CD4-positive, alpha-beta memory T cell (primary cell): ENCODE measurements at regions not wholly inside any gene's neighbourhood (a gene's known extent, or its start where the extent isn't known, plus 50 kb on each side); places are given as distances from the start of the nearest gene placed in this dataset.
"Not testable (repeated sequence)": the region's sequence is repeated elsewhere in the genome, so short reads cannot be mapped to it uniquely, and the experiment has no call there.

Experiments used
- CTCF ChIA-PET: fragments of 350-600 bp; sonication (Branson Sonifier 250); formaldehyde crosslinking; loops from one replicate; lab custom pipeline; 2021; ENCODE audit warnings: inconsistent platforms; ENCODE audit not compliant: partially characterized antibody; lab: Charles Lee
- POLR2A ChIA-PET: fragments of 350-600 bp; sonication (Branson Sonifier 250); formaldehyde crosslinking; loops from one replicate; lab custom pipeline; 2021; ENCODE audit not compliant: partially characterized antibody; lab: Charles Lee
- DNase-seq, 5 donors: peaks; one replicate each; pipeline versions ENCODE4 v3.0.0 to v3.0.0-alpha.2; 2020 to 2022; ENCODE audit warnings: mixed read lengths in 1 of 5
- H3K27ac ChIP-seq: one replicate; pipeline ENCODE4 v1.7.0; 2013; ENCODE audit warnings: low read depth, low read length
- H3K27me3 ChIP-seq: 2 replicates; pipeline ENCODE4 v1.7.0; 2013; ENCODE audit warnings: mild to moderate bottlenecking, low read length, moderate library complexity; ENCODE audit not compliant: insufficient read depth
- H3K36me3 ChIP-seq: 2 replicates; pipeline ENCODE4 v1.7.0; 2013; ENCODE audit warnings: mild to moderate bottlenecking, low read length, moderate library complexity; ENCODE audit not compliant: insufficient read depth
- H3K4me1 ChIP-seq: 2 replicates; pipeline ENCODE4 v1.7.0; 2013; ENCODE audit warnings: mild to moderate bottlenecking, low read length, moderate library complexity; ENCODE audit not compliant: insufficient read depth
- H3K4me3 ChIP-seq, 2 donors: one replicate each; pipeline ENCODE4 v1.7.0; 2013; ENCODE audit warnings: low read length in 2 of 2, mild to moderate bottlenecking in 1 of 2
- H3K9me3 ChIP-seq, 2 donors: one replicate each; pipeline ENCODE4 v1.7.0; 2013; ENCODE audit warnings: low read length in 2 of 2, control low read depth in 1 of 2; ENCODE audit not compliant: control insufficient read depth in 1 of 2
- H3K27ac Mint-ChIP-seq, 7 donors: one replicate each; pipeline ENCODE4 v1.8.0; 2020 to 2021; ENCODE audit warnings: mixed read lengths in 7 of 7, mild to moderate bottlenecking in 6 of 7, inconsistent platforms in 3 of 7, moderate library complexity in 3 of 7
- H3K27me3 Mint-ChIP-seq, 2 donors: one replicate each; pipeline ENCODE4 v1.8.0; 2020 to 2021; ENCODE audit warnings: mixed read lengths in 2 of 2
- H3K36me3 Mint-ChIP-seq, 2 donors: one replicate each; pipeline ENCODE4 v1.8.0; 2020 to 2021; ENCODE audit warnings: mixed read lengths in 2 of 2, inconsistent platforms in 1 of 2, mild to moderate bottlenecking in 1 of 2
- H3K4me1 Mint-ChIP-seq, 4 donors: one replicate each; pipeline ENCODE4 v1.8.0; 2020 to 2021; ENCODE audit warnings: mixed read lengths in 4 of 4, mild to moderate bottlenecking in 1 of 4
- H3K4me3 Mint-ChIP-seq, 8 donors: one replicate each; pipeline ENCODE4 v1.8.0; 2020 to 2021; ENCODE audit warnings: mixed read lengths in 8 of 8, mild to moderate bottlenecking in 7 of 8, moderate library complexity in 6 of 8, inconsistent platforms in 3 of 8
- H3K9me3 Mint-ChIP-seq, 8 donors: one replicate each; pipeline ENCODE4 v1.8.0; 2020 to 2021; ENCODE audit warnings: mixed read lengths in 8 of 8, mild to moderate bottlenecking in 5 of 8, inconsistent platforms in 3 of 8, moderate library complexity in 1 of 8
- intact Hi-C: fragments of 100-400 bp; cut with micrococcal nuclease; formaldehyde crosslinking; loops from one replicate; pipeline ENCODE4 v1.15.1; 2023

DNA sequence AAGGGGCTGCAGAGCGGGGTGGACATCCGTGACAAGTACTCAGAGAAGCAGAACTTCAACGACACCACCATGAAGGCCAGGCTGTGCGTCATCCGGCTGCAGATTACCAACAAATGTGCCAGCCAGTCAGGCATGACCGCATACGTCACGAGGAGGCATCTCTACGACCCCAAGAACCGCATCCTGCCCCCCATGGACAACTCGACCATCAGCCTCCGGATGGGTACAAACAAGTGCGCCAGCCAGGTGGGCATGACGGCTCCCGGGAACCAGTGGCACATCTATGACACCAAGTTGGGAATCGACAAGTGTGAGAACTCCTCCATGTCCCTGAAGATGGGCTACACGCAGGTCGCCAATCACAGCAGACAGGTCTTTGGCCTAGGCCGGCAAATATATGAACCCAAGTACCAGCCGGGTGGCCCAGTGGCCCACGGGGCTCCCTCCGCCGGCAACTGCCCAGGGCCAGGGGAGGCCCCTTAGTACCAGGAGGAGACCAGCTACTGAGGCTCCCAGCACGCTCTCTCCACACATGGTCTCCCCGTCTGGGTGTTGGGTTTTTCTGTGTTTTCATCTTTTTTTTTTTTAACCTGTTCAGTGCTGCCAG is 133.4 kb upstream of the TEKT4 start:
- H3K4me3 ChIP-seq, POLR2A ChIA-PET, H3K4me1 ChIP-seq, H3K27ac Mint-ChIP-seq, CTCF ChIA-PET, H3K36me3 ChIP-seq, H3K9me3 Mint-ChIP-seq, H3K27me3 ChIP-seq, H3K36me3 Mint-ChIP-seq, H3K27me3 Mint-ChIP-seq, H3K9me3 ChIP-seq, DNase-seq, intact Hi-C loops, H3K4me3 Mint-ChIP-seq, H3K27ac ChIP-seq, H3K4me1 Mint-ChIP-seq: not testable (repeated sequence)

DNA sequence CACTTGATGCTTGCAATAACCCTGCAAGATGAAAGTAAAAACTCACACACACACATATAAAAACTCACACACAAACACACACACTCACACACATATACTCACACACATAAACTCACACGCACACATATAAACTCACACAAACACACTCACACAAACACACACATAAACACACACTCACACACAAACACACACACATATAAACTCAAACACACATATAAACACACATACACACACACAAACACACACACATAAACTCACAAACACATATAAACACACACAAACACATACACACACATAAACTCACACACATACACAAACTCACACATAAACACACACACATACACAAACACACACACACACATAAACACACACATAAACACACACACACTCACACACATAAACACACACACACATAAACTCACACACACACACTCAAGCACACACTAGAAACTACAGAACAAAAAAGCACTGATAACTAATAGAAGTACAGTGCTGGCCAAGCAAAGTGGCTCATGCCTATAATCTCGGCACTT is 117.7 kb upstream of the TEKT4 start:
- POLR2A ChIA-PET, result no interaction called here
- H3K4me3 ChIP-seq, result no peak overlapping the region
- H3K36me3 ChIP-seq, result no peaks in the 10 kb centered on the region
- no peaks in the 10 kb centered on the region for H3K36me3 Mint-ChIP-seq
- H3K9me3 ChIP-seq, result no peaks in the 10 kb centered on the region
- no peak overlapping the region for H3K4me3 Mint-ChIP-seq
- H3K27ac Mint-ChIP-seq, result no peak overlapping the region
- H3K4me1 Mint-ChIP-seq, result no peaks in the 10 kb centered on the region
- H3K4me1 ChIP-seq, result no peaks in the 10 kb centered on the region
- H3K27me3 ChIP-seq, result no peaks in the 10 kb centered on the region
- intact Hi-C loops, result no loop called here
- CTCF ChIA-PET, result no interaction called here
- H3K27ac ChIP-seq, result no peak overlapping the region
- no peak for DNase-seq
- peaks cover 4 to 7% of the 10 kb centered on the region in 2 donors for H3K27me3 Mint-ChIP-seq
- H3K9me3 Mint-ChIP-seq, result peaks cover 0 to 4% (median 3%) of the 10 kb centered on the region in 8 donors

DNA sequence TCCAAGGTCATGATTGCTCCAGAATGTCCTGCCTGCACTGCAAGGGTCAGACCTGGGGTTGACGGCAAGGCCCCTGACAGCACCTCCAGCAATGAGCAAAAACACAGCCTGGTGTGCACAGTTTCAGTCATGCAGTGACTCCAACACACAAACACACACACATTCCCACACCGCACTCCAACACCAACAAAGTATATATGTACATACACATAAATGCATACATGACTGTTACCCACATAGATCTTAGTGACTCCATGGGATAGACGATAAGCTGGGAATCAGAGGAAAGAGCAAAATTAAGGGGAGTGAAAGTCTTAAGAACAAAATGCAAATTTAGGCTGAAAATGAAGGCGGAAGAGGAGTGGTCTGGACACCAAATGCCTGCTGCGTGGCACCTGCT is 112.7 kb upstream of the TEKT4 start:
- no peaks in the 10 kb centered on the region for H3K9me3 ChIP-seq
- ChIA-PET CTCF (no interaction called here), POLR2A (no interaction called here)
- no peaks in the 10 kb centered on the region for H3K27me3 ChIP-seq
- no peak overlapping the region for H3K4me3 ChIP-seq
- intact Hi-C loops, result no loop called here
- H3K4me1 ChIP-seq, result no peaks in the 10 kb centered on the region
- Mint-ChIP-seq H3K4me3 (no peak overlapping the region), H3K27ac (no peak overlapping the region), H3K4me1 (peaks cover 0 to 6% (median 0%) of the 10 kb centered on the region in 4 donors), H3K27me3 (peaks cover 0 to 2% of the 10 kb centered on the region in 2 donors), H3K36me3 (no peaks in the 10 kb centered on the region), H3K9me3 (peaks cover 0 to 4% (median 2%) of the 10 kb centered on the region in 8 donors)
- no peak overlapping the region for H3K27ac ChIP-seq
- H3K36me3 ChIP-seq, result no peaks in the 10 kb centered on the region
- no peak for DNase-seq

DNA sequence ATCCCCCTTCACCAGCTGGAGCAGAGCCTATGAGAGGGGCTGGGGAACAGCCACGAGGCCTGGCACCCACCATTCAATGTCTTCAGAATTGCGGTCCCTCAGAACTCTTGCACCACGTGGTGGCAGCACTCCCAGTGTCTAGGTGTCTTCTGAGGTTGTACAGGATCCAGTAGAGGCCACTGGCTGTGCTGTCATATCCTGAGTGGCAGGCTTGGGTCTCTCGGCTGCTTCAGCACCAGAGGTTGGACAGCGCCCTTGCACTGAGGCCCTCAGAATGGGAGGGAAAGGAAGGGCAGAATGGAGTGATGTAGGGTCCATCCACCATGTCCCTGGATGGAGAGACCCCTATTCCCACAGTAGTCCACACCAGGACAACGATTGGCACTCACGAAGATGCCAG is 112.0 kb upstream of the TEKT4 start:
- no peaks in the 10 kb centered on the region for H3K27me3 ChIP-seq
- no peaks in the 10 kb centered on the region for H3K9me3 ChIP-seq
- Mint-ChIP-seq H3K27me3 (no peaks in the 10 kb centered on the region), H3K4me1 (peaks cover 0 to 9% (median under 1%) of the 10 kb centered on the region in 4 donors), H3K9me3 (peaks cover 0 to 4% (median 0%) of the 10 kb centered on the region in 8 donors), H3K36me3 (no peaks in the 10 kb centered on the region), H3K27ac (no peak overlapping the region), H3K4me3 (no peak overlapping the region)
- no peaks in the 10 kb centered on the region for H3K4me1 ChIP-seq
- ChIA-PET CTCF (no interaction called here), POLR2A (no interaction called here)
- no peak for DNase-seq
- no peaks in the 10 kb centered on the region for H3K36me3 ChIP-seq
- no peak overlapping the region for H3K27ac ChIP-seq
- no peak overlapping the region for H3K4me3 ChIP-seq
- intact Hi-C loops, result no loop called here

DNA sequence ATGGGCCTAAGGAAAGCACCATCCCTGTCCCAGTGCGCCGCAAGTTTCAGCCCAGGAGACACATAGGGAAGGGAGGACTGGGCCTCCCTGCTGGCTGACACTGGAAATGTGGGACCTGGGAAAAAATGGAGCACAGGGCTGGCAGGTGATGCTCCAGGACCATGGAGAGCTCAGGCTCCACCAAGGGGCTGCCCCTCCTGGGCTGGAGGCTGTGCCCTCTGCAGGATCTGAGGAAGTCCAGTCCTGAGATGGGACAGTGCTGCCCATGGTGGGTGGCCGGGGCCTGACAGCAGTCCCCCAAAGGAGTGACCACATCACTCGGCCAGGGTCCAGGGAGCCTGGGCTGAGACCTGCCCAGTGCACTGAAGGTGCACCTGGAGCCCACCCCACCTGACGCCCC is 108.6 kb upstream of the TEKT4 start:
- Histone ChIP-seq H3K27ac (no peak overlapping the region), H3K4me1 (no peaks in the 10 kb centered on the region), H3K27me3 (no peaks in the 10 kb centered on the region), H3K9me3 (no peaks in the 10 kb centered on the region), H3K4me3 (no peak overlapping the region), H3K36me3 (no peaks in the 10 kb centered on the region)
- Mint-ChIP-seq H3K36me3 (no peaks in the 10 kb centered on the region), H3K9me3 (peaks cover 0 to 4% (median 0%) of the 10 kb centered on the region in 8 donors), H3K27ac (no peak overlapping the region), H3K4me1 (peaks cover 0 to 9% (median under 1%) of the 10 kb centered on the region in 4 donors), H3K4me3 (no peak overlapping the region), H3K27me3 (no peaks in the 10 kb centered on the region)
- no peak for DNase-seq
- CTCF ChIA-PET, result no interaction called here
- intact Hi-C loops, result no loop called here
- POLR2A ChIA-PET, result no interaction called here

DNA sequence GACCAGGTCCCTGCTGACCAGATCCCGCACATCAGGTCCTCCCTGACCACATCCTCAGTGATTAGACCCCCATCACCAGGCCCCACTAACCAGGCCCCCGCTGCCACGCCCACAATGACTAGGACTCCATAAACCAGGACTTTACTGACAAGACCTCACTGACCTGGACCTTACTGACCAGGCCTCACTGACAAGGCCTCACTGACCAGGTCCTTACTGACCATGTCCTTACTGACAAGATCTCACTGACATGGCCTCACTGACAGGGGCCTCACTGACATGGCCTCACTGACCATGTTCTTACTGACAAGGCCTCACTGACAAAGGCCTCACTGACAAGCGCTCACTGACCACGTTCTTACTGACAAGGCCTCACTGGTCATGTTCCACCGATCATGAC is 107.9 kb upstream of the TEKT4 start:
- Histone ChIP-seq H3K27me3 (no peaks in the 10 kb centered on the region), H3K36me3 (no peaks in the 10 kb centered on the region), H3K27ac (no peak overlapping the region), H3K4me3 (no peak overlapping the region), H3K9me3 (no peaks in the 10 kb centered on the region), H3K4me1 (no peaks in the 10 kb centered on the region)
- H3K9me3 Mint-ChIP-seq, result peaks cover 0 to 4% (median 0%) of the 10 kb centered on the region in 8 donors
- POLR2A ChIA-PET, result no interaction called here
- H3K36me3 Mint-ChIP-seq, result no peaks in the 10 kb centered on the region
- CTCF ChIA-PET, result no interaction called here
- no peaks in the 10 kb centered on the region for H3K27me3 Mint-ChIP-seq
- DNase-seq, result no peak
- peaks cover 0 to 9% (median under 1%) of the 10 kb centered on the region in 4 donors for H3K4me1 Mint-ChIP-seq
- intact Hi-C loops, result no loop called here
- H3K4me3 Mint-ChIP-seq, result no peak overlapping the region
- H3K27ac Mint-ChIP-seq, result no peak overlapping the region

DNA sequence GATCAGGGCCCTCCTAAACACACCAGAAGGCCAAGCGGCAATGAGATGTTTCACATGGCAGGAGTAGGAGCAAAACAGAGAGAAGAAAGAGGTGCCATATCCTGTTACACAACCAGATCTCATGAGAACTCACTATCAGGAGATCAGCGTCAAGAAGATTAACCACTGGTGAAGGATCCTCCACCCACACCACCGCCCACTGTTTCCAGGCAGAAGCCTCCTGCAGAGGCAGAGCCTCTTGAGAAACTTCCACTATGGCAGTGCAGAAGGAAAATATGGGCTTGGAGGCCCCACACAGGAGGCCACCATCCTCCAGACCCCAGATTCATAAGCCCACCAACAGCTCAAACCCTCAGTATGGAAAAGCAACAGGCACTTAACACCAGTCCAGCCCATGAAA is 106.9 kb upstream of the TEKT4 start:
- intact Hi-C loops, H3K36me3 Mint-ChIP-seq: not testable (repeated sequence)

More for the DNA sequence above, 106.9 kb upstream of the TEKT4 start:
- H3K27me3 Mint-ChIP-seq, H3K9me3 Mint-ChIP-seq, H3K9me3 ChIP-seq, H3K4me3 Mint-ChIP-seq, H3K4me1 Mint-ChIP-seq, DNase-seq, CTCF ChIA-PET, POLR2A ChIA-PET, H3K27ac Mint-ChIP-seq, H3K4me1 ChIP-seq, H3K4me3 ChIP-seq, H3K36me3 ChIP-seq, H3K27ac ChIP-seq, H3K27me3 ChIP-seq: not testable (repeated sequence)
